AG04449 (cell line): ENCODE measurements at regions not wholly inside any gene's neighbourhood (a gene's known extent, or its start where the extent isn't known, plus 50 kb on each side); places are given as distances from the start of the nearest gene placed in this dataset.

Experiments
- CTCF ChIA-PET: fragments of 350-600 bp; formaldehyde crosslinking; extraction: SDS; loops from one replicate; lab custom pipeline; 2021; ENCODE audit warnings: antibody characterized with exemption; lab: Yijun Ruan, JAX
- POLR2A ChIA-PET: fragments of 400-600, 350-600 bp; formaldehyde crosslinking; extraction: SDS; loops from one replicate; lab custom pipeline; 2020; ENCODE audit warnings: antibody characterized with exemption, inconsistent platforms; lab: Yijun Ruan, JAX
- DNase-seq: peaks from one replicate; pipeline ENCODE4 v3.0.0-alpha.2; 2010; ENCODE audit warnings: low read depth, low spot score
- H3K4me3 ChIP-seq: 2 replicates; pipeline ENCODE4 v1.5.1; 2011; ENCODE audit warnings: low read depth, mild to moderate bottlenecking, control low read depth, low read length
- CTCF ChIP-seq: IDR thresholded peaks from one replicate; pipeline ENCODE4 v1.5.1; 2011; ENCODE audit warnings: mild to moderate bottlenecking, moderate library complexity, low read length, control low read depth, inconsistent platforms; ENCODE audit not compliant: insufficient read depth; ENCODE audit errors: missing control alignments

DNA sequence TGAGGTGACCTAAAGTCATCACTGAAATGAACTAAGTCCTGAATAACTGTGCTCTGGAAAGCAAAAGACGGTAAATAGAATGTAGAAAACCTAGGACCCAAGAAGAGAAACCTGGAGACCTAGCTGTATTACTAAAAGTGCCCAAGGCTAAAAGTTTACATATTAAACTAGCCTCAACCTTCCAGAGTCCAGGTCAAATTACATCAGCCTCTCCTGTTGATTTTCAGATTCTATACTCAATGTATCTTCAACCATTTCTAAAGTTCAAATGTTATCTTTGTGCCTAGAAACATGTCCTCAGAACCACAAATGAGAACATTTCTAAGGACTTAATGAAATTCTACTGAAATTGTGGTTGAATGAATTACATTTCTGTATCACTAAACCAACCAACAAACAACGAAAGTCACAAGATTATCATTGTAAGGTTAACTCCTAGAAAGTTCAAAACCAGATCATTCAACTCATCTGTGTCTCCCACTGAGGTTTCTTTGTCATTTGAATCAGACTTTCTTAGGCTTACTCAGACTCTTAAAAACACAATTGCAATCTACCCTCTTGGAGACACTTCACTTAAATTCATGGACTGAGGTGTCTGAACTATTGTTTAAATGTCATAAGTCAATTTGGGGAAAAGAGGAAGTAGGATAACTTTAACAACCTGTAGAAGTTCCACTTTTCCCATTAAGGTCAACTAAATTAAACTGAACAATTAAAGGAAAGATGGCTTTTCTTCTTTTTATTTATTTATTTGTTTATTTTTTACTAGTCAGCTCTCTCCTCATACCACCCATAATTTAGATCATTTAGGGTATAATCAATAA, 207.7 kb downstream of the BARHL2 start:
- no peak overlapping the region for H3K4me3 ChIP-seq
- ChIA-PET POLR2A (no interaction called here), CTCF (no interaction called here)
- no peak for TF ChIP-seq CTCF
- DNase-seq: no peak

DNA sequence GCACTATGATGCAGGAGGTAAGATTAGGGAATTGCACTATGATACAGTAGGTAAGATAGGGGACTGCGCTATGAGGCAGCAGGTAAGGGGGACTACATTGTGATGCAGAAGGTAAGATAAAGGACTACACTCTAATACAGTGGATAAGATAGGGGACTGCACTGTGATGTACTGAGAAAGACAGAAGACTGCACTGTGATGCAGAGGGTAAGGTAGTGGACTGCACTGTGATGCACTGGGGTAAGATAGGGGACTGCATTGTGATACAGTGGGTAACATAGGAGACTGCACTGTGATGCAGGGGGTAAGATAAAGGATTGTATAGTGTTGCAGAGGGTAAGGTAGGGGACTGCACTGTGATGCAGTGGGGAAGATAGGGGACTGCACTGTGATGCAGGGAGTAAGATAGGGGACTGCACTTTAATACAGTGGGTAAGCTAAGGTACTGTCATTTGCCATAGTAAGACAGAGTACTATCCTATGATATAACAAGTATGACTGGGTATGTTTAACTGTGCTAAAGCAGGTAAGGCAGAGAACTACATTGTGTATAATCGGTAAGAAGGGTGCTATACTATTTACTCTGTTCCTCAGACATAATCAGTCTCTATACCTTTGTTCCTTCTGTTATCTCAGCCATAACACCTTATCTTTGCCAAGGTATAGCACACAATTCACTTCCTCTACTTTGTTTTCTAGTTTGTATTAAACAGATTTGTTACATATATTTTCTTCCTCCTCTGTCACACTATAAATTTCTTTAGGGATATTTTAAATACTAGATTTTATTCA, 208.5 kb downstream of the BARHL2 start:
- no peak for TF ChIP-seq CTCF
- H3K4me3 ChIP-seq: no peak overlapping the region
- POLR2A ChIA-PET: no interaction called here
- CTCF ChIA-PET: no interaction called here
- no peak for DNase-seq

- TF ChIP-seq CTCF: no peak
- H3K4me3 ChIP-seq: no peak overlapping the region
- POLR2A ChIA-PET: no interaction called here
- CTCF ChIA-PET: no interaction called here
- no peak for DNase-seq
Measured at GRCh38 chr1:90507173-90507572, 209.9 kb downstream of the BARHL2 start.

GRCh38 chr1:90505806-90506205, 211.3 kb downstream of the BARHL2 start:
- POLR2A ChIA-PET: no interaction called here
- CTCF ChIA-PET: no interaction called here
- H3K4me3 ChIP-seq: no peak overlapping the region
- no peak for DNase-seq
- no peak for TF ChIP-seq CTCF

DNA sequence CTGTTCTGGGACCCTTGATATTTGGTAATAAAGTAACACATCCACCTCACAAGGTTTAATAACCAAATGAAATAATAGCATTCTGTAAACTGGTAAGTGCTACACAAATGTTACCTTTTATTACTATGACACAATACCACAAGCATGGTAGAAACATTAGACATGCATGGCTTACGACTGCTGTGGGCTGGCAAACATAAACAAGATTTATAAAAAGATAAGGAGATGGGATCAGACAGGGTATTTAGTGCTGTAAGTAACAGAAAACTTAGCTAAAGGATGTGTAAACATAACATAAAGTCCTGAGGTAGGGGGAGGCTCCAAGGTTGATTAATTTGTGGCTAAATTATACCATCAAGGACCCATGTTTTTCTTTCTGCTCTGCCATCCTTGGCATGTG, 212.6 kb downstream of the BARHL2 start:
- no peak overlapping the region for H3K4me3 ChIP-seq
- no peak for DNase-seq
- TF ChIP-seq CTCF: no peak
- ChIA-PET CTCF (no interaction called here), POLR2A (no interaction called here)

GRCh38 chr1:90502696-90503095, 214.4 kb downstream of the BARHL2 start:
- no peak for TF ChIP-seq CTCF
- ChIA-PET POLR2A (no interaction called here), CTCF (no interaction called here)
- H3K4me3 ChIP-seq: no peak overlapping the region
- DNase-seq: no peak
